Tibial nerve (tissue), 4 donors: ENCODE measurements at regions not wholly inside any gene's neighbourhood (a gene's known extent, or its start where the extent isn't known, plus 50 kb on each side); places are given as distances from the start of the nearest gene placed in this dataset.

Source experiments
- DNase-seq, 2 donors: peaks; one replicate each; pipeline ENCODE4 v3.0.0-alpha.2; 2019; ENCODE audit warnings: low spot score in 2 of 2
- H3K27ac ChIP-seq, 4 donors: fragments of 200-600 bp; sonication (generic) in 3 of 4; one replicate each; pipeline ENCODE4 v1.5.1; 2017 to 2019; ENCODE audit warnings: mild to moderate bottlenecking in 1 of 4
- H3K27me3 ChIP-seq, 2 donors: fragments of 200-600 bp; sonication (generic) in 1 of 2; one replicate each; pipeline versions ENCODE4 v1.5.1 to v1.6.0; 2017 to 2019
- H3K36me3 ChIP-seq, 3 donors: fragments of 200-600 bp; sonication (generic); one replicate each; pipeline ENCODE4 v1.5.1; 2018 to 2019
- H3K4me1 ChIP-seq, 4 donors: fragments of 200-600 bp; sonication (generic) in 3 of 4; one replicate each; pipeline ENCODE4 v1.5.1; 2017 to 2019
- H3K4me3 ChIP-seq, 4 donors: fragments of 200-600 bp; sonication (generic) in 3 of 4; one replicate each; pipeline ENCODE4 v1.5.1; 2017 to 2019; ENCODE audit warnings: mild to moderate bottlenecking in 1 of 4, moderate library complexity in 1 of 4
- H3K9me3 ChIP-seq, 4 donors: fragments of 200-600 bp; sonication (generic) in 3 of 4; one replicate each; pipeline ENCODE4 v1.5.1; 2017 to 2019
- EP300 ChIP-seq, 2 donors: sonication (generic); formaldehyde crosslinking; IDR thresholded peaks; one replicate each; pipeline ENCODE4 v1.6.1; 2017; ENCODE audit warnings: antibody characterized with exemption in 2 of 2, mild to moderate bottlenecking in 1 of 2
- POLR2A ChIP-seq, 2 donors: fragments of 450-650 bp; IDR thresholded peaks; one replicate each; pipeline ENCODE4 v1.6.1; 2017; ENCODE audit warnings: antibody characterized with exemption in 2 of 2, mild to moderate bottlenecking in 2 of 2, moderate library complexity in 2 of 2
- WGBS, 2 donors: methylation state at CpG; one replicate each; pipeline ENCODE4 v1.1.5; 2018; 5-methylcytosine and 5-hydroxymethylcytosine counted together
- TF ChIP-seq, protein P1 (sequence below), 5 experiments: fragments of 200-600 bp in 3 of 5; fragments of 450-650 bp in 2 of 5; sonication (generic) in 3 of 5; IDR thresholded peaks; one replicate each; pipeline ENCODE4 v1.5.1; 2016 to 2019; ENCODE audit warnings: antibody characterized with exemption in 5 of 5, mild to moderate bottlenecking in 3 of 5, moderate library complexity in 2 of 5

- Histone ChIP-seq H3K9me3 (no peaks in the 10 kb centered on the region), H3K27me3 (peaks cover 0 to 31% of the 10 kb centered on the region in 2 donors), H3K4me1 (peaks cover 0 to 44% (median 6%) of the 10 kb centered on the region in 4 donors), H3K4me3 (peak overlapping the region in 1 of 4 donors; percentile 50), H3K27ac (peak overlapping the region; percentile 75 to 92 (median 87)), H3K36me3 (no peaks in the 10 kb centered on the region)
- TF ChIP-seq, protein P1, sequence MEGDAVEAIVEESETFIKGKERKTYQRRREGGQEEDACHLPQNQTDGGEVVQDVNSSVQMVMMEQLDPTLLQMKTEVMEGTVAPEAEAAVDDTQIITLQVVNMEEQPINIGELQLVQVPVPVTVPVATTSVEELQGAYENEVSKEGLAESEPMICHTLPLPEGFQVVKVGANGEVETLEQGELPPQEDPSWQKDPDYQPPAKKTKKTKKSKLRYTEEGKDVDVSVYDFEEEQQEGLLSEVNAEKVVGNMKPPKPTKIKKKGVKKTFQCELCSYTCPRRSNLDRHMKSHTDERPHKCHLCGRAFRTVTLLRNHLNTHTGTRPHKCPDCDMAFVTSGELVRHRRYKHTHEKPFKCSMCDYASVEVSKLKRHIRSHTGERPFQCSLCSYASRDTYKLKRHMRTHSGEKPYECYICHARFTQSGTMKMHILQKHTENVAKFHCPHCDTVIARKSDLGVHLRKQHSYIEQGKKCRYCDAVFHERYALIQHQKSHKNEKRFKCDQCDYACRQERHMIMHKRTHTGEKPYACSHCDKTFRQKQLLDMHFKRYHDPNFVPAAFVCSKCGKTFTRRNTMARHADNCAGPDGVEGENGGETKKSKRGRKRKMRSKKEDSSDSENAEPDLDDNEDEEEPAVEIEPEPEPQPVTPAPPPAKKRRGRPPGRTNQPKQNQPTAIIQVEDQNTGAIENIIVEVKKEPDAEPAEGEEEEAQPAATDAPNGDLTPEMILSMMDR (IDR thresholded peaks at IDR 0.05), result no peak
- no peak for TF ChIP-seq POLR2A (IDR thresholded peaks at IDR 0.05)
- no peak for TF ChIP-seq EP300 (IDR thresholded peaks at IDR 0.05)
- DNase-seq, result no peak
- WGBS, 2 donors, result 58 to 59% methylated on average over 12 of the region's 12 CpGs
Measured at GRCh38 chr6:166004876-166005275, 162.8 kb downstream of the TBXT start.

- no peak for TF ChIP-seq POLR2A (IDR thresholded peaks at IDR 0.05)
- TF ChIP-seq, protein P1 (IDR thresholded peaks at IDR 0.05), result no peak
- TF ChIP-seq EP300 (IDR thresholded peaks at IDR 0.05), result no peak
- H3K27me3 ChIP-seq, result peaks cover 0 to 26% of the 10 kb centered on the region in 2 donors
- no peak overlapping the region for H3K4me3 ChIP-seq
- H3K4me1 ChIP-seq, result peaks cover 0 to 44% (median 6%) of the 10 kb centered on the region in 4 donors
- H3K9me3 ChIP-seq, result no peaks in the 10 kb centered on the region
- DNase-seq, result no peak
- H3K36me3 ChIP-seq, result no peaks in the 10 kb centered on the region
- peak overlapping the region in 3 of 4 donors; percentile 84 to 92 (median 90) for H3K27ac ChIP-seq
- WGBS, 2 donors, result 82 to 84% methylated on average over 9 of the region's 9 CpGs
Measured at GRCh38 chr6:166004471-166004870, 163.2 kb downstream of the TBXT start.

GRCh38 chr6:166003569-166003968 lies 164.1 kb downstream of the TBXT start:
- no peak for TF ChIP-seq POLR2A (IDR thresholded peaks at IDR 0.05)
- TF ChIP-seq EP300 (IDR thresholded peaks at IDR 0.05), result no peak
- TF ChIP-seq, protein P1 (IDR thresholded peaks at IDR 0.05), result no peak
- H3K4me1 ChIP-seq, result peaks cover 0 to 35% (median 6%) of the 10 kb centered on the region in 4 donors
- no peak for DNase-seq
- H3K27ac ChIP-seq, result peak overlapping the region in 1 of 4 donors; percentile 22
- no peaks in the 10 kb centered on the region for H3K9me3 ChIP-seq
- 41 to 45% methylated on average over 3 of the region's 3 CpGs for WGBS, 2 donors
- no peak overlapping the region for H3K4me3 ChIP-seq
- H3K27me3 ChIP-seq, result peaks cover 0 to 19% of the 10 kb centered on the region in 2 donors
- no peaks in the 10 kb centered on the region for H3K36me3 ChIP-seq

DNA sequence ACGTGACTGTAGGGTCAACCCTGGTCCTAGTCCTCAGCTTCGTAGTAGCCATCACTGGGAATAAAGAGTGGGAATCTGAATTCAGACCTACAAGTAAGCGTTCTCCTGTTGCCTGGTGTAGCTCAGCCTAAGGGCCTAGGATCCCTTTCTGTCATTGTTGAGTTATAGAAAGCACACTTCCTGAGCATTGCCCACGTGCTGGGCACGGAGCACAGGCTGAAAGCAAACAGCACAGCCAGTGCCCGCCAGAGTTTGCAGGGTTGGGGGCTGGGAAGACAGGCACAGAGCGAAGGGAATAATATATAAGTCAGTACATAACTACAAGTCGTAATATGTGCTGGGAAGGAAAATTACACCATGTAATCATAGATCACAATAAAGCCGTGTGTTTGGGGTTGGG lies 166.3 kb downstream of the TBXT start:
- H3K27me3 ChIP-seq, result no peaks in the 10 kb centered on the region
- no peak overlapping the region for H3K27ac ChIP-seq
- WGBS, 2 donors, result 60 to 65% methylated on average over 9 of the region's 9 CpGs
- no peak for TF ChIP-seq POLR2A (IDR thresholded peaks at IDR 0.05)
- H3K4me3 ChIP-seq, result no peak overlapping the region
- no peak for DNase-seq
- H3K36me3 ChIP-seq, result no peaks in the 10 kb centered on the region
- no peaks in the 10 kb centered on the region for H3K9me3 ChIP-seq
- peaks cover 0 to 13% (median 0%) of the 10 kb centered on the region in 4 donors for H3K4me1 ChIP-seq

DNA sequence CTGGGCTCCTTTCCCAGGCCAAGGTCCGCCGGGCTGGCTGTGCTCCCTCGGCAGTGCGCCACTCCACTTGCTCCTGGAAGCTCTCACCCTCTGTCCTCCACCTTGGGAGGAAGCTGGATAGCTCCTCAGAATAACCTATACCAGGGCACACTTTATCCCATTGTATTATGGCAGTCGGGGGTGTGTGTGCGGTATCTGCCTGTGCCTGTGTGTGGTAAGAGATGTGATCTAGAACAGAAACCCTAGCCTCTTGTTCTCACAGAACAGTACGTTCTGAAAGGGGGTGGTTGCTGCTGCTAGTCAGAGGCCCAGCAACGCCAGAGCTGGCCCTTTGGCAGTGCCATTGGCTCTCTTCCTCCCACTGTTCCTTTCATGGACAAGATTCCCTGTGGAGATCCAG lies 168.4 kb downstream of the TBXT start:
- Histone ChIP-seq H3K27ac (no peak overlapping the region), H3K27me3 (no peaks in the 10 kb centered on the region), H3K9me3 (no peaks in the 10 kb centered on the region), H3K4me3 (no peak overlapping the region), H3K36me3 (no peaks in the 10 kb centered on the region), H3K4me1 (no peaks in the 10 kb centered on the region)
- no peak for DNase-seq
- WGBS, 2 donors, result 89 to 92% methylated on average over 8 of the region's 8 CpGs
- TF ChIP-seq, protein P1 (IDR thresholded peaks at IDR 0.05), result no peak
- TF ChIP-seq POLR2A (IDR thresholded peaks at IDR 0.05) (no peak), EP300 (IDR thresholded peaks at IDR 0.05) (no peak)

GRCh38 chr6:165998072-165998471 lies 169.6 kb downstream of the TBXT start:
- WGBS, 2 donors, result 83 to 85% methylated on average over 3 of the region's 3 CpGs
- Histone ChIP-seq H3K36me3 (no peaks in the 10 kb centered on the region), H3K4me3 (no peak overlapping the region), H3K27ac (no peak overlapping the region), H3K9me3 (no peaks in the 10 kb centered on the region), H3K27me3 (no peaks in the 10 kb centered on the region), H3K4me1 (no peaks in the 10 kb centered on the region)
- TF ChIP-seq EP300 (IDR thresholded peaks at IDR 0.05) (no peak), POLR2A (IDR thresholded peaks at IDR 0.05) (no peak)
- TF ChIP-seq, protein P1 (IDR thresholded peaks at IDR 0.05), result no peak
- no peak for DNase-seq
